ENCODE measurements at regions not wholly inside any gene's neighbourhood (a gene's known extent, or its start where the extent isn't known, plus 50 kb on each side); places are given as distances from the start of the nearest gene placed in this dataset.

GRCh38 chr1:56223968-56224367 is 355.4 kb downstream of the PLPP3 start:
- Histone ChIP-seq H4K20me1 (ENCODE audit: low read depth) (no peaks in the 10 kb centered on the region), H3K4me2 (no peak overlapping the region), H3K27ac (no peak overlapping the region), H3K9me3 (ENCODE audit: low read depth) (no peaks in the 10 kb centered on the region), H3K27me3 (no peaks in the 10 kb centered on the region), H3K79me2 (ENCODE audit: low read depth) (no peaks in the 10 kb centered on the region), H3F3A (ENCODE audit: low read depth) (no peaks in the 10 kb centered on the region), H2AFZ (replicated peaks) (no peak overlapping the region), H3K4me1 (peaks cover 9% of the 10 kb centered on the region), H3K4me3 (no peak overlapping the region), H3K9ac (no peak overlapping the region), H3K36me3 (no peaks in the 10 kb centered on the region)
- peaks cover 15% of the 10 kb centered on the region for H3K4me1 Mint-ChIP-seq
- no peak overlapping the region for H3K27ac Mint-ChIP-seq
- H3K9me3 Mint-ChIP-seq = peaks cover 2% of the 10 kb centered on the region
- DNase-seq (ENCODE audit: low spot score) = no peak
- H3K4me3 Mint-ChIP-seq = no peak overlapping the region
- H3K36me3 Mint-ChIP-seq = no peaks in the 10 kb centered on the region
- peaks cover 2% of the 10 kb centered on the region for H3K27me3 Mint-ChIP-seq (ENCODE audit: insufficient read depth, low read depth)
- no peak for TF ChIP-seq CTCF (IDR thresholded peaks at IDR 0.05)
- no peak for TF ChIP-seq EZH2phosphoT487 (IDR thresholded peaks at IDR 0.05)
- TF ChIP-seq EZH2 (IDR thresholded peaks at IDR 0.05) = no peak

GRCh38 chr1:56222914-56223540 is 356.3 kb downstream of the PLPP3 start:
- no peaks in the 10 kb centered on the region for H3K36me3 Mint-ChIP-seq

GRCh38 chr1:56220021-56220420 is 359.3 kb downstream of the PLPP3 start:
- no peak overlapping the region for H3K27ac Mint-ChIP-seq
- H3K4me1 Mint-ChIP-seq = peaks cover 2% of the 10 kb centered on the region
- H3K4me3 ChIP-seq = no peak overlapping the region
- H3K4me2 ChIP-seq = no peak overlapping the region
- H3K79me2 ChIP-seq (ENCODE audit: low read depth) = no peaks in the 10 kb centered on the region
- no peaks in the 10 kb centered on the region for H3F3A ChIP-seq (ENCODE audit: low read depth)
- H3K9ac ChIP-seq = no peak overlapping the region
- TF ChIP-seq EZH2phosphoT487 (IDR thresholded peaks at IDR 0.05) (no peak), EZH2 (IDR thresholded peaks at IDR 0.05) (no peak), CTCF (IDR thresholded peaks at IDR 0.05) (no peak)
- H3K9me3 ChIP-seq (ENCODE audit: low read depth) = no peaks in the 10 kb centered on the region
- no peaks in the 10 kb centered on the region for H4K20me1 ChIP-seq (ENCODE audit: low read depth)
- no peaks in the 10 kb centered on the region for H3K27me3 ChIP-seq
- peaks cover 2% of the 10 kb centered on the region for H3K9me3 Mint-ChIP-seq
- H3K4me1 ChIP-seq = no peaks in the 10 kb centered on the region
- no peak overlapping the region for H3K27ac ChIP-seq
- H2AFZ ChIP-seq (replicated peaks) = no peak overlapping the region
- H3K27me3 Mint-ChIP-seq (ENCODE audit: insufficient read depth, low read depth) = peaks cover 2% of the 10 kb centered on the region
- no peak overlapping the region for H3K4me3 Mint-ChIP-seq
- H3K36me3 Mint-ChIP-seq = no peaks in the 10 kb centered on the region
- H3K36me3 ChIP-seq = no peaks in the 10 kb centered on the region
- DNase-seq (ENCODE audit: low spot score) = no peak

More at GRCh38 chr1:56222914-56223540, 356.3 kb downstream of the PLPP3 start:
- peaks cover 2% of the 10 kb centered on the region for H3K27me3 Mint-ChIP-seq (ENCODE audit: insufficient read depth, low read depth)
- TF ChIP-seq CTCF (IDR thresholded peaks at IDR 0.05) = no peak
- Histone ChIP-seq H3K9me3 (ENCODE audit: low read depth) (no peaks in the 10 kb centered on the region), H3F3A (ENCODE audit: low read depth) (no peaks in the 10 kb centered on the region), H2AFZ (replicated peaks) (no peak overlapping the region), H3K27me3 (no peaks in the 10 kb centered on the region), H3K9ac (no peak overlapping the region), H3K4me2 (no peak overlapping the region), H3K27ac (no peak overlapping the region), H3K4me3 (no peak overlapping the region), H3K36me3 (no peaks in the 10 kb centered on the region), H4K20me1 (ENCODE audit: low read depth) (no peaks in the 10 kb centered on the region), H3K79me2 (ENCODE audit: low read depth) (no peaks in the 10 kb centered on the region), H3K4me1 (peaks cover 4% of the 10 kb centered on the region)
- H3K4me3 Mint-ChIP-seq = no peak overlapping the region
- peaks cover 6% of the 10 kb centered on the region for H3K4me1 Mint-ChIP-seq
- no peak for DNase-seq (ENCODE audit: low spot score)
- H3K9me3 Mint-ChIP-seq = peaks cover 2% of the 10 kb centered on the region
- no peak overlapping the region for H3K27ac Mint-ChIP-seq

Measured in neural progenitor cell (in vitro differentiated cells).